ENCODE measurements at regions not wholly inside any gene's neighbourhood (a gene's known extent, or its start where the extent isn't known, plus 50 kb on each side); places are given as distances from the start of the nearest gene placed in this dataset.

DNA sequence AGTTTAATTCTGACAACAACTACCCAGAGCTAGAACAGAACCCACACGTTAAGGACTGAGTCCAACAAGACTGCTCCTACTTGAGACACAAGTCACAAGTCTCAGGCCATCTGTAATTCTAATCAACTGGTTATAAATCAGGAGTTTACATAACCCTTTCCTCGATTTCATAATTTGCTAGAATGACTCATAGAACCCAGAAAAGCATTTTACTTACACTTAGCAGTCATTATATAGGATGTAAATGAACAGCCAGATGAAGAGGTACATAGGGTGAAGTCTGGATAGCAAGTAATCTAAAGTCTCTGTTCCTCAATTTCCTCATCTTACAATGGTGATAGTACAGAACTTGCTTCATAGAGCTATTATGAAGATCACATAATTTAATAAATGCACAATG lies 1018.2 kb downstream of the DIPK2A start (continued):
- TF ChIP-seq, protein P1, sequence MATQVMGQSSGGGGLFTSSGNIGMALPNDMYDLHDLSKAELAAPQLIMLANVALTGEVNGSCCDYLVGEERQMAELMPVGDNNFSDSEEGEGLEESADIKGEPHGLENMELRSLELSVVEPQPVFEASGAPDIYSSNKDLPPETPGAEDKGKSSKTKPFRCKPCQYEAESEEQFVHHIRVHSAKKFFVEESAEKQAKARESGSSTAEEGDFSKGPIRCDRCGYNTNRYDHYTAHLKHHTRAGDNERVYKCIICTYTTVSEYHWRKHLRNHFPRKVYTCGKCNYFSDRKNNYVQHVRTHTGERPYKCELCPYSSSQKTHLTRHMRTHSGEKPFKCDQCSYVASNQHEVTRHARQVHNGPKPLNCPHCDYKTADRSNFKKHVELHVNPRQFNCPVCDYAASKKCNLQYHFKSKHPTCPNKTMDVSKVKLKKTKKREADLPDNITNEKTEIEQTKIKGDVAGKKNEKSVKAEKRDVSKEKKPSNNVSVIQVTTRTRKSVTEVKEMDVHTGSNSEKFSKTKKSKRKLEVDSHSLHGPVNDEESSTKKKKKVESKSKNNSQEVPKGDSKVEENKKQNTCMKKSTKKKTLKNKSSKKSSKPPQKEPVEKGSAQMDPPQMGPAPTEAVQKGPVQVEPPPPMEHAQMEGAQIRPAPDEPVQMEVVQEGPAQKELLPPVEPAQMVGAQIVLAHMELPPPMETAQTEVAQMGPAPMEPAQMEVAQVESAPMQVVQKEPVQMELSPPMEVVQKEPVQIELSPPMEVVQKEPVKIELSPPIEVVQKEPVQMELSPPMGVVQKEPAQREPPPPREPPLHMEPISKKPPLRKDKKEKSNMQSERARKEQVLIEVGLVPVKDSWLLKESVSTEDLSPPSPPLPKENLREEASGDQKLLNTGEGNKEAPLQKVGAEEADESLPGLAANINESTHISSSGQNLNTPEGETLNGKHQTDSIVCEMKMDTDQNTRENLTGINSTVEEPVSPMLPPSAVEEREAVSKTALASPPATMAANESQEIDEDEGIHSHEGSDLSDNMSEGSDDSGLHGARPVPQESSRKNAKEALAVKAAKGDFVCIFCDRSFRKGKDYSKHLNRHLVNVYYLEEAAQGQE (IDR thresholded peaks at IDR 0.05; ENCODE audit: unreplicated experiment) = no peak

DNA sequence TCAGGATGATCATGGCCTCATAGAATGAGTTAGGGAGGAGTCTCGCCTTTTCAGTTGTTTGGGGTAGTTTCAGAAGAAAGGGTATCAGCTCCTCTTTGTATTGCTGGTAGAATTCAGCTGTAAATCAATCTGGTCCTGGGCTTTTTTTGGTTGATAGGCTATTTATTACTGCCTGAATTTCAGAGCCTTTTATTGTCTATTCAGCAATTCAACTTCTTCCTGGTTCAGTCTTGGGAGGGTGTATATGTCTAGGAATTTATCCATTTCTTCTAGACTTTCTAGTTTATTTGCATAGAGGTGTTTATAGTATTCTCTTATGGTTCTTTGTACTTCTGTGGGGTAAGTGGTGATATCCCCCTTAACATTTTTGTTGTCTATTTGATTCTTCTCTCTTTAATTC lies 1024.2 kb downstream of the DIPK2A start:
- Mint-ChIP-seq H3K4me3 (no peak overlapping the region), H3K9me3 (0 out of 3 replicates have a peak, but pooled peaks cover 3% of the 10 kb centered on the region), H3K27me3 (ENCODE audit: insufficient read depth, low read depth, poor library complexity) (no peaks in the 10 kb centered on the region), H3K36me3 (ENCODE audit: low read depth) (no peaks in the 10 kb centered on the region; the same call in 1 of the 3 replicates), H3K27ac (no peak overlapping the region), H3K4me1 (no peaks in the 10 kb centered on the region)
- no peaks in the 10 kb centered on the region for H3K4me1 ChIP-seq (ENCODE audit: insufficient read depth)
- no peaks in the 10 kb centered on the region for H3K27me3 ChIP-seq (ENCODE audit: insufficient read depth)
- DNase-seq (ENCODE audit: low spot score) (no peak), ATAC-seq (no peak)
- H3K4me2 ChIP-seq = no peak overlapping the region
- H4K20me1 ChIP-seq (replicated peaks; ENCODE audit: insufficient read depth) = no peaks in the 10 kb centered on the region
- H3K36me3 ChIP-seq (ENCODE audit: insufficient read depth) = no peaks in the 10 kb centered on the region
- no peaks in the 10 kb centered on the region for H3F3A ChIP-seq (replicated peaks; ENCODE audit: low read depth)
- H3K4me3 ChIP-seq = no peak overlapping the region
- H3K27ac ChIP-seq (ENCODE audit: low read depth) = no peak overlapping the region
- peaks cover 15% of the 10 kb centered on the region for H3K9me2 ChIP-seq (ENCODE audit: insufficient read depth)
- H2AFZ ChIP-seq = no peak overlapping the region
- H3K79me2 ChIP-seq (replicated peaks; ENCODE audit: insufficient read depth) = no peaks in the 10 kb centered on the region
- TF ChIP-seq, protein P2, sequence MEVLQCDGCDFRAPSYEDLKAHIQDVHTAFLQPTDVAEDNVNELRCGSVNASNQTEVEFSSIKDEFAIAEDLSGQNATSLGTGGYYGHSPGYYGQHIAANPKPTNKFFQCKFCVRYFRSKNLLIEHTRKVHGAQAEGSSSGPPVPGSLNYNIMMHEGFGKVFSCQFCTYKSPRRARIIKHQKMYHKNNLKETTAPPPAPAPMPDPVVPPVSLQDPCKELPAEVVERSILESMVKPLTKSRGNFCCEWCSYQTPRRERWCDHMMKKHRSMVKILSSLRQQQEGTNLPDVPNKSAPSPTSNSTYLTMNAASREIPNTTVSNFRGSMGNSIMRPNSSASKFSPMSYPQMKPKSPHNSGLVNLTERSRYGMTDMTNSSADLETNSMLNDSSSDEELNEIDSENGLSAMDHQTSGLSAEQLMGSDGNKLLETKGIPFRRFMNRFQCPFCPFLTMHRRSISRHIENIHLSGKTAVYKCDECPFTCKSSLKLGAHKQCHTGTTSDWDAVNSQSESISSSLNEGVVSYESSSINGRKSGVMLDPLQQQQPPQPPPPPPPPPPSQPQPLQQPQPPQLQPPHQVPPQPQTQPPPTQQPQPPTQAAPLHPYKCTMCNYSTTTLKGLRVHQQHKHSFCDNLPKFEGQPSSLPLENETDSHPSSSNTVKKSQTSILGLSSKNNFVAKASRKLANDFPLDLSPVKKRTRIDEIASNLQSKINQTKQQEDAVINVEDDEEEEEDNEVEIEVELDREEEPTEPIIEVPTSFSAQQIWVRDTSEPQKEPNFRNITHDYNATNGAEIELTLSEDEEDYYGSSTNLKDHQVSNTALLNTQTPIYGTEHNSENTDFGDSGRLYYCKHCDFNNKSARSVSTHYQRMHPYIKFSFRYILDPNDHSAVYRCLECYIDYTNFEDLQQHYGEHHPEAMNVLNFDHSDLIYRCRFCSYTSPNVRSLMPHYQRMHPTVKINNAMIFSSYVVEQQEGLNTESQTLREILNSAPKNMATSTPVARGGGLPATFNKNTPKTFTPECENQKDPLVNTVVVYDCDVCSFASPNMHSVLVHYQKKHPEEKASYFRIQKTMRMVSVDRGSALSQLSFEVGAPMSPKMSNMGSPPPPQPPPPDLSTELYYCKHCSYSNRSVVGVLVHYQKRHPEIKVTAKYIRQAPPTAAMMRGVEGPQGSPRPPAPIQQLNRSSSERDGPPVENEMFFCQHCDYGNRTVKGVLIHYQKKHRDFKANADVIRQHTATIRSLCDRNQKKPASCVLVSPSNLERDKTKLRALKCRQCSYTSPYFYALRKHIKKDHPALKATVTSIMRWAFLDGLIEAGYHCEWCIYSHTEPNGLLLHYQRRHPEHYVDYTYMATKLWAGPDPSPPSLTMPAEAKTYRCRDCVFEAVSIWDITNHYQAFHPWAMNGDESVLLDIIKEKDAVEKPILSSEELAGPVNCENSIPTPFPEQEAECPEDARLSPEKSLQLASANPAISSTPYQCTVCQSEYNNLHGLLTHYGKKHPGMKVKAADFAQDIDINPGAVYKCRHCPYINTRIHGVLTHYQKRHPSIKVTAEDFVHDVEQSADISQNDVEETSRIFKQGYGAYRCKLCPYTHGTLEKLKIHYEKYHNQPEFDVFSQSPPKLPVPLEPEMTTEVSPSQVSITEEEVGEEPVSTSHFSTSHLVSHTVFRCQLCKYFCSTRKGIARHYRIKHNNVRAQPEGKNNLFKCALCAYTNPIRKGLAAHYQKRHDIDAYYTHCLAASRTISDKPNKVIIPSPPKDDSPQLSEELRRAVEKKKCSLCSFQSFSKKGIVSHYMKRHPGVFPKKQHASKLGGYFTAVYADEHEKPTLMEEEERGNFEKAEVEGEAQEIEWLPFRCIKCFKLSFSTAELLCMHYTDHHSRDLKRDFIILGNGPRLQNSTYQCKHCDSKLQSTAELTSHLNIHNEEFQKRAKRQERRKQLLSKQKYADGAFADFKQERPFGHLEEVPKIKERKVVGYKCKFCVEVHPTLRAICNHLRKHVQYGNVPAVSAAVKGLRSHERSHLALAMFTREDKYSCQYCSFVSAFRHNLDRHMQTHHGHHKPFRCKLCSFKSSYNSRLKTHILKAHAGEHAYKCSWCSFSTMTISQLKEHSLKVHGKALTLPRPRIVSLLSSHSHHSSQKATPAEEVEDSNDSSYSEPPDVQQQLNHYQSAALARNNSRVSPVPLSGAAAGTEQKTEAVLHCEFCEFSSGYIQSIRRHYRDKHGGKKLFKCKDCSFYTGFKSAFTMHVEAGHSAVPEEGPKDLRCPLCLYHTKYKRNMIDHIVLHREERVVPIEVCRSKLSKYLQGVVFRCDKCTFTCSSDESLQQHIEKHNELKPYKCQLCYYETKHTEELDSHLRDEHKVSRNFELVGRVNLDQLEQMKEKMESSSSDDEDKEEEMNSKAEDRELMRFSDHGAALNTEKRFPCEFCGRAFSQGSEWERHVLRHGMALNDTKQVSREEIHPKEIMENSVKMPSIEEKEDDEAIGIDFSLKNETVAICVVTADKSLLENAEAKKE (CRISPR knock-in tag; IDR thresholded peaks at IDR 0.05) = no peak
- TF ChIP-seq, protein P3, sequence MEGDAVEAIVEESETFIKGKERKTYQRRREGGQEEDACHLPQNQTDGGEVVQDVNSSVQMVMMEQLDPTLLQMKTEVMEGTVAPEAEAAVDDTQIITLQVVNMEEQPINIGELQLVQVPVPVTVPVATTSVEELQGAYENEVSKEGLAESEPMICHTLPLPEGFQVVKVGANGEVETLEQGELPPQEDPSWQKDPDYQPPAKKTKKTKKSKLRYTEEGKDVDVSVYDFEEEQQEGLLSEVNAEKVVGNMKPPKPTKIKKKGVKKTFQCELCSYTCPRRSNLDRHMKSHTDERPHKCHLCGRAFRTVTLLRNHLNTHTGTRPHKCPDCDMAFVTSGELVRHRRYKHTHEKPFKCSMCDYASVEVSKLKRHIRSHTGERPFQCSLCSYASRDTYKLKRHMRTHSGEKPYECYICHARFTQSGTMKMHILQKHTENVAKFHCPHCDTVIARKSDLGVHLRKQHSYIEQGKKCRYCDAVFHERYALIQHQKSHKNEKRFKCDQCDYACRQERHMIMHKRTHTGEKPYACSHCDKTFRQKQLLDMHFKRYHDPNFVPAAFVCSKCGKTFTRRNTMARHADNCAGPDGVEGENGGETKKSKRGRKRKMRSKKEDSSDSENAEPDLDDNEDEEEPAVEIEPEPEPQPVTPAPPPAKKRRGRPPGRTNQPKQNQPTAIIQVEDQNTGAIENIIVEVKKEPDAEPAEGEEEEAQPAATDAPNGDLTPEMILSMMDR (conservative IDR thresholded peaks at IDR 0.05; ENCODE audit: low read depth in 2 of 2) = no peak
- TF ChIP-seq, protein P4, sequence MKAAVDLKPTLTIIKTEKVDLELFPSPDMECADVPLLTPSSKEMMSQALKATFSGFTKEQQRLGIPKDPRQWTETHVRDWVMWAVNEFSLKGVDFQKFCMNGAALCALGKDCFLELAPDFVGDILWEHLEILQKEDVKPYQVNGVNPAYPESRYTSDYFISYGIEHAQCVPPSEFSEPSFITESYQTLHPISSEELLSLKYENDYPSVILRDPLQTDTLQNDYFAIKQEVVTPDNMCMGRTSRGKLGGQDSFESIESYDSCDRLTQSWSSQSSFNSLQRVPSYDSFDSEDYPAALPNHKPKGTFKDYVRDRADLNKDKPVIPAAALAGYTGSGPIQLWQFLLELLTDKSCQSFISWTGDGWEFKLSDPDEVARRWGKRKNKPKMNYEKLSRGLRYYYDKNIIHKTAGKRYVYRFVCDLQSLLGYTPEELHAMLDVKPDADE (IDR thresholded peaks at IDR 0.05) = no peak
- no peak for TF ChIP-seq ZNF331 (CRISPR knock-in tag; IDR thresholded peaks at IDR 0.05; ENCODE audit: low read depth)
- no peak for TF ChIP-seq NANOG (IDR thresholded peaks at IDR 0.05; ENCODE audit: borderline replicate concordance)
- TF ChIP-seq, protein P1 (IDR thresholded peaks at IDR 0.05; ENCODE audit: unreplicated experiment) = no peak
- TF ChIP-seq EZH2 (IDR thresholded peaks at IDR 0.05; ENCODE audit: low read depth, unreplicated experiment) = no peak
- no peak for TF ChIP-seq ZNF114 (CRISPR knock-in tag; IDR thresholded peaks at IDR 0.05)
- TF ChIP-seq JUNB (IDR thresholded peaks at IDR 0.05; ENCODE audit: unreplicated experiment) = no peak
